H1 (cell line): ENCODE measurements at regions not wholly inside any gene's neighbourhood (a gene's known extent, or its start where the extent isn't known, plus 50 kb on each side); places are given as distances from the start of the nearest gene placed in this dataset.

Experiments used
- CTCF ChIA-PET: fragments of 300-600 bp; sonication (Branson Sonifier 250); formaldehyde crosslinking; loops from one replicate; lab custom pipeline; 2021; ENCODE audit not compliant: partially characterized antibody; lab: Charles Lee
- POLR2A ChIA-PET: fragments of 300-600 bp; sonication (Branson Sonifier 250); formaldehyde crosslinking; loops from one replicate; lab custom pipeline; 2021; ENCODE audit warnings: inconsistent platforms; ENCODE audit not compliant: partially characterized antibody; lab: Charles Lee
- DNase-seq, 2 experiments: peaks; one replicate each; pipeline versions ENCODE4 v3.0.0 to v3.0.0-alpha.2; 2010 to 2022; ENCODE audit warnings: low spot score in 2 of 2, low read depth in 1 of 2, mixed read lengths in 1 of 2
- FAIRE-seq: peaks from 2 replicates; lab custom pipeline; 2011; peaks lifted over from hg19 to GRCh38; lab: Jason Lieb, UNC
- H2AFZ ChIP-seq: 2 replicates; pipeline ENCODE4 v1.8.1; 2012; ENCODE audit warnings: low read length, inconsistent platforms
- H2AK5ac ChIP-seq: 2 replicates; pipeline ENCODE4 v1.6.1; 2013; ENCODE audit warnings: low read depth, low read length
- H2BK120ac ChIP-seq: replicated peaks from 2 replicates; pipeline ENCODE3; 2013; ENCODE audit warnings: low read depth, low read length, inconsistent platforms
- H2BK12ac ChIP-seq: 2 replicates; pipeline ENCODE4 v1.6.1; 2013; ENCODE audit warnings: low read depth, low read length
- H2BK15ac ChIP-seq: 2 replicates; pipeline ENCODE4 v1.6.1; 2013; ENCODE audit warnings: low read length
- H2BK20ac ChIP-seq: 2 replicates; pipeline ENCODE4 v1.6.1; 2013; ENCODE audit warnings: low read length
- H2BK5ac ChIP-seq: 2 replicates; pipeline ENCODE4 v1.6.1; 2013; ENCODE audit warnings: low read depth, low read length
- H3K14ac ChIP-seq: 2 replicates; pipeline ENCODE4 v1.6.1; 2013; ENCODE audit warnings: inconsistent platforms; ENCODE audit not compliant: insufficient read length
- H3K18ac ChIP-seq: 2 replicates; pipeline ENCODE4 v1.6.1; 2013; ENCODE audit warnings: low read length; ENCODE audit errors: extremely low read depth
- H3K23ac ChIP-seq: 2 replicates; pipeline ENCODE4 v1.6.1; 2013; ENCODE audit warnings: inconsistent platforms; ENCODE audit not compliant: insufficient read length
- H3K23me2 ChIP-seq: 2 replicates; pipeline ENCODE4 v1.6.1; 2013; ENCODE audit warnings: low read depth, low read length
- H3K27ac ChIP-seq: 2 replicates; pipeline ENCODE4 v1.6.1; 2011; ENCODE audit warnings: low read depth, low read length, inconsistent platforms
- H3K27me3 ChIP-seq, 4 experiments: replicated peaks in 1 of 4; 1 replicate in 1 of 4; 2 replicates in 3 of 4; pipeline versions ENCODE4 v1.6.1 to v1.8.1; 2011 to 2013; ENCODE audit warnings: low read length in 3 of 4, mild to moderate bottlenecking in 3 of 4, inconsistent platforms in 2 of 4, mixed read lengths in 2 of 4, moderate library complexity in 1 of 4; ENCODE audit not compliant: control insufficient read depth in 3 of 4, insufficient read depth in 3 of 4; ENCODE audit errors: extremely low read depth in 1 of 4
- H3K36me3 ChIP-seq, 4 experiments: 2 replicates each; pipeline versions ENCODE4 v1.6.1 to v1.8.1; 2011 to 2013; ENCODE audit warnings: mild to moderate bottlenecking in 4 of 4, low read length in 3 of 4, moderate library complexity in 2 of 4, control low read depth in 1 of 4, inconsistent platforms in 1 of 4; ENCODE audit not compliant: insufficient read depth in 4 of 4, control insufficient read depth in 2 of 4
- H3K4ac ChIP-seq: replicated peaks from 2 replicates; pipeline ENCODE3; 2013; ENCODE audit warnings: low read length, low read depth, mixed read lengths, inconsistent platforms; ENCODE audit not compliant: insufficient read length
- H3K4me1 ChIP-seq, 4 experiments: replicated peaks in 1 of 4; 1 replicate in 1 of 4; 2 replicates in 3 of 4; pipeline versions ENCODE4 v1.6.1 to v1.8.1; 2011 to 2013; ENCODE audit warnings: low read length in 3 of 4, inconsistent platforms in 2 of 4, mixed read lengths in 1 of 4; ENCODE audit not compliant: insufficient read depth in 4 of 4, control insufficient read depth in 3 of 4
- H3K4me2 ChIP-seq, 2 experiments: 2 replicates each; pipeline versions ENCODE4 v1.6.1 to v1.8.1; 2011 to 2013; ENCODE audit warnings: low read depth in 2 of 2, low read length in 2 of 2, control low read depth in 1 of 2, inconsistent platforms in 1 of 2, mild to moderate bottlenecking in 1 of 2; ENCODE audit not compliant: insufficient read depth in 1 of 2
- H3K4me3 ChIP-seq, 4 experiments: fragments of 200-600, 300-600 bp in 1 of 4; sonication (generic), shearing (Covaris generic), sonication (Bioruptor Twin) in 1 of 4; 2 replicates each; pipeline versions ENCODE4 v1.5.1 to v1.8.1; 2011 to 2016; ENCODE audit warnings: low read length in 4 of 4, low read depth in 3 of 4, control low read depth in 2 of 4, inconsistent platforms in 2 of 4, mild to moderate bottlenecking in 2 of 4, mixed read lengths in 1 of 4, moderate library complexity in 1 of 4; ENCODE audit not compliant: insufficient read depth in 2 of 4; ENCODE audit errors: extremely low read depth in 1 of 4
- H3K56ac ChIP-seq: replicated peaks from 2 replicates; pipeline ENCODE3; 2013; ENCODE audit warnings: low read depth, mild to moderate bottlenecking, mixed read lengths, low read length, inconsistent platforms; ENCODE audit not compliant: insufficient read length
- H3K79me1 ChIP-seq: 2 replicates; pipeline ENCODE4 v1.6.1; 2013; ENCODE audit warnings: low read depth, low read length, control low read depth
- H3K79me2 ChIP-seq, 2 experiments: 2 replicates each; pipeline versions ENCODE4 v1.6.1 to v1.8.1; 2012 to 2013; ENCODE audit warnings: low read length in 2 of 2, mild to moderate bottlenecking in 2 of 2, inconsistent platforms in 1 of 2; ENCODE audit not compliant: insufficient read depth in 2 of 2, control insufficient read depth in 1 of 2
- H3K9ac ChIP-seq, 4 experiments: replicated peaks in 1 of 4; 1 replicate in 1 of 4; 2 replicates in 3 of 4; pipeline versions ENCODE4 v1.6.1 to v1.8.1; 2011 to 2013; ENCODE audit warnings: low read depth in 3 of 4, low read length in 3 of 4, control low read depth in 2 of 4, mild to moderate bottlenecking in 2 of 4, moderate library complexity in 2 of 4, inconsistent platforms in 1 of 4; ENCODE audit errors: extremely low read depth in 1 of 4
- H3K9me3 ChIP-seq, 2 experiments: 2 replicates each; pipeline versions ENCODE4 v1.6.1 to v1.8.1; 2012 to 2013; ENCODE audit warnings: mild to moderate bottlenecking in 2 of 2, moderate library complexity in 2 of 2, control low read depth in 1 of 2, inconsistent platforms in 1 of 2, low read depth in 1 of 2, low read length in 1 of 2, mixed read lengths in 1 of 2; ENCODE audit not compliant: insufficient read depth in 2 of 2
- H4K20me1 ChIP-seq, 2 experiments: replicated peaks in 1 of 2; 2 replicates each; pipeline versions ENCODE3 to v1.8.1; 2011 to 2013; ENCODE audit warnings: inconsistent platforms in 2 of 2, low read length in 2 of 2, mild to moderate bottlenecking in 1 of 2; ENCODE audit not compliant: insufficient read depth in 2 of 2, control insufficient read depth in 1 of 2
- H4K5ac ChIP-seq: 2 replicates; pipeline ENCODE4 v1.6.1; 2013; ENCODE audit warnings: low read length, low read depth, mixed read lengths, inconsistent platforms; ENCODE audit not compliant: insufficient read length
- H4K8ac ChIP-seq: 2 replicates; pipeline ENCODE4 v1.8.0; 2013; ENCODE audit warnings: mild to moderate bottlenecking, moderate library complexity, low read length, inconsistent platforms; ENCODE audit not compliant: insufficient read depth; ENCODE audit errors: extremely low read depth
- H4K91ac ChIP-seq: replicated peaks from 2 replicates; pipeline ENCODE3; 2013; ENCODE audit warnings: low read length, mixed read lengths, inconsistent platforms; ENCODE audit not compliant: insufficient read length
- GABPA ChIP-seq: IDR thresholded peaks from 2 replicates; pipeline ENCODE4 v1.6.1; 2011; ENCODE audit warnings: mild to moderate bottlenecking, low read length, moderate library complexity, borderline replicate concordance; ENCODE audit not compliant: insufficient read depth
- GTF2F1 ChIP-seq: IDR thresholded peaks from 2 replicates; pipeline ENCODE4 v1.6.1; 2012; ENCODE audit warnings: low read depth, low read length, improper control_type of control experiment, borderline replicate concordance
- HDAC6 ChIP-seq: IDR thresholded peaks from one replicate; pipeline ENCODE4 v1.7.1; 2012; ENCODE audit warnings: low read depth, mild to moderate bottlenecking, inconsistent platforms, low read length, moderate library complexity
- SIRT6 ChIP-seq: IDR thresholded peaks from one replicate; pipeline ENCODE4 v1.7.1; 2012; ENCODE audit warnings: low read length, inconsistent platforms
- WGBS, 2 experiments: shearing (Covaris generic) in 1 of 2; methylation state at CpG; one replicate each; pipeline versions ENCODE4 v1.1.6 to v1.1.7; 2013 to 2015; ENCODE audit warnings: low lambda C conversion rate in 2 of 2, mixed read lengths in 2 of 2, inconsistent platforms in 1 of 2, low coverage in 1 of 2, missing lambda C conversion rate in 1 of 2; ENCODE audit not compliant: insufficient replicate concordance in 2 of 2, insufficient coverage in 1 of 2, insufficient read length in 1 of 2; ENCODE audit errors: extremely low coverage in 1 of 2, missing lambda C conversion rate in 1 of 2; 5-methylcytosine and 5-hydroxymethylcytosine counted together

GRCh38 chr10:128610113-128610512 lies 483.9 kb upstream of the MKI67 start:
- 94% methylated on average over 4 of the region's 4 CpGs; no CpG with 5 or more reads in 1 of the 2 experiments for whole genome bisulfite sequencing, 2 experiments

More at GRCh38 chr10:128610113-128610512, 483.9 kb upstream of the MKI67 start:
- TF ChIP-seq GTF2F1 (no peak), GABPA (no peak), HDAC6 (no peak), SIRT6 (no peak)
- no peak overlapping the region for H3K23ac ChIP-seq
- H3K18ac ChIP-seq: no peak overlapping the region
- H4K91ac ChIP-seq: no peak overlapping the region
- no peaks in the 10 kb centered on the region for H4K20me1 ChIP-seq
- no peak overlapping the region for H2AFZ ChIP-seq
- H3K4me3 ChIP-seq: no peak overlapping the region
- no peak overlapping the region for H4K5ac ChIP-seq
- no peak overlapping the region for H2BK15ac ChIP-seq
- H3K4me1 ChIP-seq: no peaks in the 10 kb centered on the region
- H2AK5ac ChIP-seq: no peak overlapping the region
- H3K9ac ChIP-seq: no peak overlapping the region
- H3K79me2 ChIP-seq: no peaks in the 10 kb centered on the region
- no peaks in the 10 kb centered on the region for H3K23me2 ChIP-seq
- no peak overlapping the region for H2BK20ac ChIP-seq
- H2BK120ac ChIP-seq: no peak overlapping the region
- CTCF ChIA-PET: interaction anchor here (0.6 to 1.0 kb wide), 2 partner anchors 21 to 234 kb away, joined by 3 to 6 read pairs; no protein-coding TSS in a partner anchor
- POLR2A ChIA-PET: no interaction called here
- no peak overlapping the region for H3K14ac ChIP-seq
- H3K9me3 ChIP-seq: no peaks in the 10 kb centered on the region
- H3K56ac ChIP-seq: no peak overlapping the region
- no peak overlapping the region for H3K4ac ChIP-seq
- no peak overlapping the region for H4K8ac ChIP-seq
- 0 out of 2 replicates have a peak overlapping the region, but pooled peaks have one; percentile 77 for H2BK12ac ChIP-seq
- no peaks in the 10 kb centered on the region for H3K36me3 ChIP-seq
- no peak overlapping the region for H3K27ac ChIP-seq
- DNase-seq (no peak), FAIRE-seq (no peak)
- no peak overlapping the region for H3K4me2 ChIP-seq
- no peaks in the 10 kb centered on the region for H3K27me3 ChIP-seq
- no peaks in the 10 kb centered on the region for H3K79me1 ChIP-seq
- H2BK5ac ChIP-seq: no peak overlapping the region
